Astrocyte (in vitro differentiated cells and primary cell): ENCODE measurements at regions not wholly inside any gene's neighbourhood (a gene's known extent, or its start where the extent isn't known, plus 50 kb on each side); places are given as distances from the start of the nearest gene placed in this dataset.

ENCODE experiments used
- DNase-seq: peaks from one replicate; pipeline ENCODE4 v3.0.0-alpha.2; 2010; ENCODE audit warnings: low read depth
- FAIRE-seq: peaks from 2 replicates; lab custom pipeline; 2011; peaks lifted over from hg19 to GRCh38; lab: Jason Lieb, UNC
- H2AFZ ChIP-seq: 2 replicates; pipeline ENCODE4 v1.6.0; 2012; ENCODE audit warnings: low read depth, low read length, inconsistent platforms
- H3K27ac ChIP-seq: 2 replicates; pipeline ENCODE4 v1.5.1; 2011; ENCODE audit warnings: low read depth, low read length, inconsistent platforms
- H3K27me3 ChIP-seq: 2 replicates; pipeline ENCODE4 v1.6.0; 2011; ENCODE audit warnings: low read length, inconsistent platforms; ENCODE audit not compliant: insufficient read depth
- H3K36me3 ChIP-seq: 2 replicates; pipeline ENCODE4 v1.5.1; 2011; ENCODE audit warnings: low read length, inconsistent platforms; ENCODE audit not compliant: insufficient read depth
- H3K4me1 ChIP-seq: 2 replicates; pipeline ENCODE4 v1.5.1; 2011; ENCODE audit warnings: low read length, inconsistent platforms; ENCODE audit not compliant: insufficient read depth
- H3K4me2 ChIP-seq: 2 replicates; pipeline ENCODE4 v1.6.0; 2012; ENCODE audit warnings: low read length, inconsistent platforms
- H3K4me3 ChIP-seq: 2 replicates; pipeline ENCODE4 v1.5.1; 2011; ENCODE audit warnings: low read depth, mild to moderate bottlenecking, low read length, inconsistent platforms; ENCODE audit not compliant: insufficient read depth
- H3K79me2 ChIP-seq: 2 replicates; pipeline ENCODE4 v1.6.0; 2012; ENCODE audit warnings: mild to moderate bottlenecking, low read length, inconsistent platforms; ENCODE audit not compliant: insufficient read depth
- H3K9ac ChIP-seq: 2 replicates; pipeline ENCODE4 v1.6.0; 2012; ENCODE audit warnings: mild to moderate bottlenecking, low read length, inconsistent platforms
- H3K9me3 ChIP-seq: 2 replicates; pipeline ENCODE4 v1.5.1; 2012; ENCODE audit warnings: low read depth, mild to moderate bottlenecking, low read length, inconsistent platforms; ENCODE audit not compliant: insufficient read depth
- H4K20me1 ChIP-seq: 2 replicates; pipeline ENCODE4 v1.6.0; 2012; ENCODE audit warnings: low read length, inconsistent platforms; ENCODE audit not compliant: insufficient read depth
- H3K27ac Mint-ChIP-seq: one replicate; pipeline ENCODE4 v1.8.0; 2021; ENCODE audit warnings: mild to moderate bottlenecking, mixed read lengths; ENCODE audit not compliant: unreplicated experiment
- H3K27me3 Mint-ChIP-seq: one replicate; pipeline ENCODE4 v1.8.0; 2021; ENCODE audit warnings: low read depth, mixed read lengths; ENCODE audit not compliant: unreplicated experiment
- H3K36me3 Mint-ChIP-seq: one replicate; pipeline ENCODE4 v1.8.0; 2021; ENCODE audit warnings: low read depth, mixed read lengths; ENCODE audit not compliant: unreplicated experiment
- H3K4me1 Mint-ChIP-seq: one replicate; pipeline ENCODE4 v1.8.0; 2021; ENCODE audit warnings: low read depth, mixed read lengths; ENCODE audit not compliant: unreplicated experiment
- H3K4me3 Mint-ChIP-seq: one replicate; pipeline ENCODE4 v1.8.0; 2021; ENCODE audit warnings: mild to moderate bottlenecking, moderate library complexity, mixed read lengths; ENCODE audit not compliant: unreplicated experiment
- H3K9me3 Mint-ChIP-seq: one replicate; pipeline ENCODE4 v1.8.0; 2021; ENCODE audit warnings: mild to moderate bottlenecking, mixed read lengths; ENCODE audit not compliant: unreplicated experiment
- EZH2 ChIP-seq: IDR thresholded peaks from 2 replicates; pipeline ENCODE4 v1.6.1; 2012; ENCODE audit warnings: mild to moderate bottlenecking, low read length, inconsistent platforms; ENCODE audit not compliant: insufficient read depth
- TF ChIP-seq, protein P1 (sequence below): IDR thresholded peaks from 2 replicates; pipeline ENCODE4 v1.5.1; 2011; ENCODE audit warnings: low read depth, mild to moderate bottlenecking, inconsistent platforms, low read length, moderate library complexity; ENCODE audit not compliant: insufficient read depth

- H3K9me3 Mint-ChIP-seq = peaks cover 3% of the 10 kb centered on the region
- FAIRE-seq = no peak
Observed at GRCh38 chr1:232279909-232280400, 350.0 kb downstream of the SIPA1L2 start.

GRCh38 chr1:232278925-232279324 is 351.0 kb downstream of the SIPA1L2 start:
- TF ChIP-seq, protein P1, sequence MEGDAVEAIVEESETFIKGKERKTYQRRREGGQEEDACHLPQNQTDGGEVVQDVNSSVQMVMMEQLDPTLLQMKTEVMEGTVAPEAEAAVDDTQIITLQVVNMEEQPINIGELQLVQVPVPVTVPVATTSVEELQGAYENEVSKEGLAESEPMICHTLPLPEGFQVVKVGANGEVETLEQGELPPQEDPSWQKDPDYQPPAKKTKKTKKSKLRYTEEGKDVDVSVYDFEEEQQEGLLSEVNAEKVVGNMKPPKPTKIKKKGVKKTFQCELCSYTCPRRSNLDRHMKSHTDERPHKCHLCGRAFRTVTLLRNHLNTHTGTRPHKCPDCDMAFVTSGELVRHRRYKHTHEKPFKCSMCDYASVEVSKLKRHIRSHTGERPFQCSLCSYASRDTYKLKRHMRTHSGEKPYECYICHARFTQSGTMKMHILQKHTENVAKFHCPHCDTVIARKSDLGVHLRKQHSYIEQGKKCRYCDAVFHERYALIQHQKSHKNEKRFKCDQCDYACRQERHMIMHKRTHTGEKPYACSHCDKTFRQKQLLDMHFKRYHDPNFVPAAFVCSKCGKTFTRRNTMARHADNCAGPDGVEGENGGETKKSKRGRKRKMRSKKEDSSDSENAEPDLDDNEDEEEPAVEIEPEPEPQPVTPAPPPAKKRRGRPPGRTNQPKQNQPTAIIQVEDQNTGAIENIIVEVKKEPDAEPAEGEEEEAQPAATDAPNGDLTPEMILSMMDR = no peak
- no peak for TF ChIP-seq EZH2
- FAIRE-seq = no peak
- H3K4me2 ChIP-seq = no peak overlapping the region
- Mint-ChIP-seq H3K27ac (no peak overlapping the region), H3K9me3 (peaks cover 3% of the 10 kb centered on the region), H3K27me3 (peaks cover 20% of the 10 kb centered on the region), H3K4me3 (no peak overlapping the region), H3K36me3 (no peaks in the 10 kb centered on the region), H3K4me1 (peaks cover 28% of the 10 kb centered on the region)
- peaks cover 5% of the 10 kb centered on the region for H3K27me3 ChIP-seq
- H3K4me3 ChIP-seq = no peak overlapping the region
- no peaks in the 10 kb centered on the region for H3K4me1 ChIP-seq
- no peak overlapping the region for H3K27ac ChIP-seq
- no peaks in the 10 kb centered on the region for H4K20me1 ChIP-seq
- H2AFZ ChIP-seq = no peak overlapping the region
- H3K36me3 ChIP-seq = no peaks in the 10 kb centered on the region
- no peaks in the 10 kb centered on the region for H3K9me3 ChIP-seq
- DNase-seq = no peak
- no peaks in the 10 kb centered on the region for H3K79me2 ChIP-seq
- H3K9ac ChIP-seq = no peak overlapping the region

More at GRCh38 chr1:232279909-232280400, 350.0 kb downstream of the SIPA1L2 start:
- no peaks in the 10 kb centered on the region for H3K79me2 ChIP-seq
- no peaks in the 10 kb centered on the region for H3K9me3 ChIP-seq
- Mint-ChIP-seq H3K4me1 (peaks cover 26% of the 10 kb centered on the region), H3K4me3 (no peak overlapping the region), H3K36me3 (no peaks in the 10 kb centered on the region), H3K27ac (no peak overlapping the region), H3K27me3 (peaks cover 20% of the 10 kb centered on the region)
- H3K27me3 ChIP-seq = peaks cover 5% of the 10 kb centered on the region
- no peak overlapping the region for H3K9ac ChIP-seq
- H3K4me2 ChIP-seq = no peak overlapping the region
- no peak for DNase-seq
- no peaks in the 10 kb centered on the region for H3K36me3 ChIP-seq
- TF ChIP-seq, protein P1 = no peak
- TF ChIP-seq EZH2 = no peak
- no peak overlapping the region for H3K27ac ChIP-seq
- H3K4me1 ChIP-seq = no peaks in the 10 kb centered on the region
- no peaks in the 10 kb centered on the region for H4K20me1 ChIP-seq
- no peak overlapping the region for H2AFZ ChIP-seq
- no peak overlapping the region for H3K4me3 ChIP-seq

GRCh38 chr1:232276651-232277050 is 353.3 kb downstream of the SIPA1L2 start:
- TF ChIP-seq EZH2 = no peak
- TF ChIP-seq, protein P1 = no peak
- H2AFZ ChIP-seq = no peak overlapping the region
- Mint-ChIP-seq H3K36me3 (no peaks in the 10 kb centered on the region), H3K4me3 (no peak overlapping the region), H3K27ac (no peak overlapping the region), H3K4me1 (peaks cover 29% of the 10 kb centered on the region), H3K27me3 (peaks cover 20% of the 10 kb centered on the region), H3K9me3 (peaks cover 3% of the 10 kb centered on the region)
- no peak overlapping the region for H3K4me3 ChIP-seq
- no peak overlapping the region for H3K4me2 ChIP-seq
- no peaks in the 10 kb centered on the region for H4K20me1 ChIP-seq
- H3K79me2 ChIP-seq = no peaks in the 10 kb centered on the region
- FAIRE-seq (no peak), DNase-seq (no peak)
- H3K36me3 ChIP-seq = no peaks in the 10 kb centered on the region
- H3K9me3 ChIP-seq = no peaks in the 10 kb centered on the region
- peaks cover 5% of the 10 kb centered on the region for H3K27me3 ChIP-seq
- H3K4me1 ChIP-seq = no peaks in the 10 kb centered on the region
- H3K27ac ChIP-seq = no peak overlapping the region
- H3K9ac ChIP-seq = no peak overlapping the region
